H9 (cell line): ENCODE measurements at regions not wholly inside any gene's neighbourhood (a gene's known extent, or its start where the extent isn't known, plus 50 kb on each side); places are given as distances from the start of the nearest gene placed in this dataset.

Experiments
- DNase-seq: peaks from one replicate; pipeline ENCODE4 v3.0.0-alpha.2; 2017
- H2AFZ ChIP-seq: one replicate; pipeline ENCODE4 v1.6.1; 2013; ENCODE audit warnings: mild to moderate bottlenecking, low read length, control low read depth, moderate library complexity
- H2AK5ac ChIP-seq: 2 replicates; pipeline ENCODE4 v1.6.1; 2013; ENCODE audit warnings: low read length, control low read depth, mixed read lengths; ENCODE audit not compliant: insufficient read length
- H2BK120ac ChIP-seq: one replicate; pipeline ENCODE4 v1.6.1; 2013; ENCODE audit warnings: low read depth, mild to moderate bottlenecking, low read length, control low read depth, inconsistent platforms; ENCODE audit not compliant: poor library complexity, severe bottlenecking
- H2BK12ac ChIP-seq: 2 replicates; pipeline ENCODE4 v1.6.1; 2013; ENCODE audit warnings: low read length, control low read depth, mixed read lengths, low read depth; ENCODE audit not compliant: insufficient read length
- H2BK15ac ChIP-seq: 2 replicates; pipeline ENCODE4 v1.6.1; 2013; ENCODE audit warnings: low read depth, low read length, control low read depth
- H2BK20ac ChIP-seq: one replicate; pipeline ENCODE4 v1.6.1; 2013; ENCODE audit warnings: low read depth, mild to moderate bottlenecking, low read length, control low read depth, inconsistent platforms; ENCODE audit not compliant: poor library complexity, severe bottlenecking
- H2BK5ac ChIP-seq: 2 replicates; pipeline ENCODE4 v1.6.1; 2013; ENCODE audit warnings: low read length, control low read depth, mixed read lengths; ENCODE audit not compliant: insufficient read length
- H3K14ac ChIP-seq: 2 replicates; pipeline ENCODE4 v1.6.1; 2013; ENCODE audit warnings: low read length, control low read depth; ENCODE audit not compliant: insufficient read depth
- H3K18ac ChIP-seq: 2 replicates; pipeline ENCODE4 v1.6.1; 2013; ENCODE audit warnings: low read depth, mild to moderate bottlenecking, mixed read lengths, low read length, control low read depth; ENCODE audit not compliant: insufficient read length
- H3K23ac ChIP-seq: 2 replicates; pipeline ENCODE4 v1.6.1; 2013; ENCODE audit warnings: low read length, control low read depth, mixed read lengths, low read depth; ENCODE audit not compliant: insufficient read length
- H3K23me2 ChIP-seq: 2 replicates; pipeline ENCODE4 v1.6.1; 2013; ENCODE audit warnings: low read depth, mild to moderate bottlenecking, mixed read lengths, low read length, control low read depth; ENCODE audit not compliant: insufficient read length, poor library complexity, severe bottlenecking
- H3K27ac ChIP-seq: 2 replicates; pipeline ENCODE4 v1.5.1; 2013; ENCODE audit warnings: low read length, control low read depth, mixed read lengths, low read depth; ENCODE audit not compliant: insufficient read length
- H3K27me3 ChIP-seq: 2 replicates; pipeline ENCODE4 v1.6.1; 2013; ENCODE audit warnings: low read length, control low read depth, inconsistent platforms; ENCODE audit not compliant: insufficient read depth
- H3K4ac ChIP-seq: 2 replicates; pipeline ENCODE4 v1.6.1; 2013; ENCODE audit warnings: low read depth, mild to moderate bottlenecking, control low read depth, inconsistent platforms, low read length, moderate library complexity
- H3K4me1 ChIP-seq: 2 replicates; pipeline ENCODE4 v1.6.1; 2013; ENCODE audit warnings: low read length, control low read depth, inconsistent platforms; ENCODE audit not compliant: insufficient read depth
- H3K4me2 ChIP-seq: 2 replicates; pipeline ENCODE4 v1.6.1; 2013; ENCODE audit warnings: low read length, control low read depth, mixed read lengths; ENCODE audit not compliant: insufficient read length, insufficient read depth
- H3K56ac ChIP-seq: 2 replicates; pipeline ENCODE4 v1.6.1; 2013; ENCODE audit warnings: low read depth, mild to moderate bottlenecking, mixed read lengths, low read length, control low read depth; ENCODE audit not compliant: insufficient read length
- H3K79me1 ChIP-seq: 2 replicates; pipeline ENCODE4 v1.6.1; 2013; ENCODE audit warnings: low read depth, mild to moderate bottlenecking, moderate library complexity, low read length, control low read depth, inconsistent platforms; ENCODE audit not compliant: insufficient read depth, poor library complexity, severe bottlenecking
- H3K79me2 ChIP-seq: 2 replicates; pipeline ENCODE4 v1.6.1; 2013; ENCODE audit warnings: low read length, control low read depth, inconsistent platforms; ENCODE audit not compliant: insufficient read depth
- H3K9ac ChIP-seq: 2 replicates; pipeline ENCODE4 v1.6.1; 2013; ENCODE audit warnings: low read length, control low read depth, mixed read lengths; ENCODE audit not compliant: insufficient read length; ENCODE audit errors: extremely low read depth
- H3K9me3 ChIP-seq: one replicate; pipeline ENCODE4 v1.6.1; 2013; ENCODE audit warnings: low read depth, low read length, inconsistent platforms; ENCODE audit not compliant: control insufficient read depth
- H3T11ph ChIP-seq: one replicate; pipeline ENCODE4 v1.6.1; 2013; ENCODE audit warnings: mild to moderate bottlenecking, low read length, control low read depth, inconsistent platforms
- H4K20me1 ChIP-seq: one replicate; pipeline ENCODE4 v1.6.1; 2013; ENCODE audit not compliant: control insufficient read depth, insufficient read length, insufficient read depth
- H4K5ac ChIP-seq: 2 replicates; pipeline ENCODE4 v1.6.1; 2013; ENCODE audit warnings: low read depth, mild to moderate bottlenecking, mixed read lengths, low read length, control low read depth; ENCODE audit not compliant: insufficient read length
- H4K8ac ChIP-seq: replicated peaks from 2 replicates; pipeline ENCODE4 v1.6.1; 2013; ENCODE audit warnings: low read length, control low read depth, mixed read lengths, low read depth; ENCODE audit not compliant: insufficient read length
- H4K91ac ChIP-seq: 2 replicates; pipeline ENCODE4 v1.6.1; 2013; ENCODE audit warnings: low read depth, mild to moderate bottlenecking, moderate library complexity, mixed read lengths, low read length, control low read depth; ENCODE audit not compliant: insufficient read length
- H3K27ac Mint-ChIP-seq, 3 experiments: 2 replicates in 2 of 3; 3 replicates in 1 of 3; pipeline ENCODE4 v1.8.0; 2020 to 2021; ENCODE audit warnings: mixed read lengths in 3 of 3, mild to moderate bottlenecking in 1 of 3, moderate library complexity in 1 of 3
- H3K27me3 Mint-ChIP-seq: 2 replicates; pipeline ENCODE4 v1.8.0; 2021; ENCODE audit warnings: low read depth, mild to moderate bottlenecking, moderate library complexity, mixed read lengths
- H3K36me3 Mint-ChIP-seq, 3 experiments: 2 replicates in 2 of 3; 3 replicates in 1 of 3; pipeline ENCODE4 v1.8.0; 2020 to 2021; ENCODE audit warnings: low read depth in 3 of 3, mixed read lengths in 3 of 3; ENCODE audit not compliant: insufficient read depth in 1 of 3
- H3K4me1 Mint-ChIP-seq, 2 experiments: 2 replicates each; pipeline ENCODE4 v1.8.0; 2020; ENCODE audit warnings: mixed read lengths in 2 of 2
- H3K4me3 Mint-ChIP-seq, 2 experiments: 2 replicates in 1 of 2; 3 replicates in 1 of 2; pipeline ENCODE4 v1.8.0; 2020 to 2021; ENCODE audit warnings: mild to moderate bottlenecking in 2 of 2, mixed read lengths in 2 of 2, moderate library complexity in 1 of 2
- H3K9me3 Mint-ChIP-seq, 2 experiments: 2 replicates in 1 of 2; 3 replicates in 1 of 2; pipeline ENCODE4 v1.8.0; 2020; ENCODE audit warnings: mild to moderate bottlenecking in 2 of 2, mixed read lengths in 2 of 2, moderate library complexity in 1 of 2
- WGBS: extraction: QIAGEN DNeasy Blood & Tissue Kit; methylation state at CpG from one replicate; pipeline ENCODE4 v1.1.7; 2013; ENCODE audit warnings: missing lambda C conversion rate, low lambda C conversion rate, mixed read lengths; ENCODE audit not compliant: insufficient read length; ENCODE audit errors: extremely low coverage; 5-methylcytosine and 5-hydroxymethylcytosine counted together
- TF ChIP-seq, protein P1 (sequence below): fragments of 200-600 bp; sonication (generic); conservative IDR thresholded peaks from 3 replicates; pipeline ENCODE4 v1.8.0; 2021; ENCODE audit warnings: antibody characterized with exemption, mild to moderate bottlenecking

DNA sequence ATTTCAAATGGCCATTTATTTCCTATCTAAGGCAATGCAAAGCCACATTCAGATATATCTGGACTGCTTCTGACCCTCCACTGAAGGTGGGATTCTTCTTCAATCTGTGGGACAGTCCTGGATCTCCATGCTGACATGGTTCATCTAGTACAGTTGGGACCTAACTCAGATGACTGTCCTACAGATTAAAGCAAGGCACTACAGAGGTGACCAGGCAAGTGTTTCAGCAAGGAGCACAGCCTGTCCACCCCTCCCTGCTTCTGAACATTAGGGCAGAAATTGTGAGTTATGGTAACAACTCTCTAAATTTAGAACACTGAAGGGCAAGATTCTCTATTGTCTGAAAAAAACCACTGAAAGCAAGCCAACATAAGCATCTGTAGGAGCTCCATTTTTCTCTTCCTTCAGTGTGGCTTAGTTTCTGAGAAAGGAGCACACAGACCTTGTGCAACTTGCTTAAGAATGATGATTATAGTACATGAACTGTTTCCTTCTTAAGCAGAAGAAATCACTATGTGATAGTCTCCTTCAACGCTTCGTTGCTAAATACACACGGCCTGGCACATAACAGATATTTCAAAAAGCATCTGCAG is 62.9 kb upstream of the BARX1 start:
- no peak overlapping the region for H4K91ac ChIP-seq
- no peaks in the 10 kb centered on the region for H3K79me2 ChIP-seq
- no peaks in the 10 kb centered on the region for H3K27me3 ChIP-seq
- no peak overlapping the region for H3K9ac ChIP-seq
- Mint-ChIP-seq H3K27me3 (peaks cover 4% of the 10 kb centered on the region; the same call in 1 of the 2 replicates), H3K4me1 (no peaks in the 10 kb centered on the region), H3K9me3 (peaks cover 9% of the 10 kb centered on the region in 2 experiments; a peak in 4 of 5 replicates), H3K27ac (no peak overlapping the region), H3K36me3 (no peaks in the 10 kb centered on the region), H3K4me3 (no peak overlapping the region)
- no peak overlapping the region for H2BK5ac ChIP-seq
- H3K23me2 ChIP-seq = no peaks in the 10 kb centered on the region
- no peak overlapping the region for H4K8ac ChIP-seq
- H3K56ac ChIP-seq = no peak overlapping the region
- no peak overlapping the region for H3T11ph ChIP-seq
- H3K4me2 ChIP-seq = no peak overlapping the region
- no peak for DNase-seq
- no peak overlapping the region for H4K5ac ChIP-seq
- H3K18ac ChIP-seq = no peak overlapping the region
- H4K20me1 ChIP-seq = no peaks in the 10 kb centered on the region
- TF ChIP-seq, protein P1, sequence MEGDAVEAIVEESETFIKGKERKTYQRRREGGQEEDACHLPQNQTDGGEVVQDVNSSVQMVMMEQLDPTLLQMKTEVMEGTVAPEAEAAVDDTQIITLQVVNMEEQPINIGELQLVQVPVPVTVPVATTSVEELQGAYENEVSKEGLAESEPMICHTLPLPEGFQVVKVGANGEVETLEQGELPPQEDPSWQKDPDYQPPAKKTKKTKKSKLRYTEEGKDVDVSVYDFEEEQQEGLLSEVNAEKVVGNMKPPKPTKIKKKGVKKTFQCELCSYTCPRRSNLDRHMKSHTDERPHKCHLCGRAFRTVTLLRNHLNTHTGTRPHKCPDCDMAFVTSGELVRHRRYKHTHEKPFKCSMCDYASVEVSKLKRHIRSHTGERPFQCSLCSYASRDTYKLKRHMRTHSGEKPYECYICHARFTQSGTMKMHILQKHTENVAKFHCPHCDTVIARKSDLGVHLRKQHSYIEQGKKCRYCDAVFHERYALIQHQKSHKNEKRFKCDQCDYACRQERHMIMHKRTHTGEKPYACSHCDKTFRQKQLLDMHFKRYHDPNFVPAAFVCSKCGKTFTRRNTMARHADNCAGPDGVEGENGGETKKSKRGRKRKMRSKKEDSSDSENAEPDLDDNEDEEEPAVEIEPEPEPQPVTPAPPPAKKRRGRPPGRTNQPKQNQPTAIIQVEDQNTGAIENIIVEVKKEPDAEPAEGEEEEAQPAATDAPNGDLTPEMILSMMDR = no peak
- no peaks in the 10 kb centered on the region for H3K4me1 ChIP-seq
- no CpG with 5 or more reads among the region's 3 CpGs for WGBS
- no peaks in the 10 kb centered on the region for H3K79me1 ChIP-seq
- no peak overlapping the region for H2BK12ac ChIP-seq
- H3K23ac ChIP-seq = no peak overlapping the region
- H2AFZ ChIP-seq = no peak overlapping the region
- no peak overlapping the region for H2BK20ac ChIP-seq
- H3K9me3 ChIP-seq = no peaks in the 10 kb centered on the region
- H2BK15ac ChIP-seq = no peak overlapping the region
- H3K27ac ChIP-seq = no peak overlapping the region
- H3K14ac ChIP-seq = no peak overlapping the region
- no peak overlapping the region for H2AK5ac ChIP-seq
- H3K4ac ChIP-seq = no peak overlapping the region
- H2BK120ac ChIP-seq = no peak overlapping the region
